H1 (cell line): ENCODE measurements at regions not wholly inside any gene's neighbourhood (a gene's known extent, or its start where the extent isn't known, plus 50 kb on each side); places are given as distances from the start of the nearest gene placed in this dataset.

Experiments used
- CTCF ChIA-PET: fragments of 300-600 bp; sonication (Branson Sonifier 250); formaldehyde crosslinking; loops from one replicate; lab custom pipeline; 2021; ENCODE audit not compliant: partially characterized antibody; lab: Charles Lee
- POLR2A ChIA-PET: fragments of 300-600 bp; sonication (Branson Sonifier 250); formaldehyde crosslinking; loops from one replicate; lab custom pipeline; 2021; ENCODE audit warnings: inconsistent platforms; ENCODE audit not compliant: partially characterized antibody; lab: Charles Lee
- DNase-seq, 2 experiments: peaks; one replicate each; pipeline versions ENCODE4 v3.0.0 to v3.0.0-alpha.2; 2010 to 2022; ENCODE audit warnings: low spot score in 2 of 2, low read depth in 1 of 2, mixed read lengths in 1 of 2
- FAIRE-seq: peaks from 2 replicates; lab custom pipeline; 2011; peaks lifted over from hg19 to GRCh38; lab: Jason Lieb, UNC
- H2AFZ ChIP-seq: 2 replicates; pipeline ENCODE4 v1.8.1; 2012; ENCODE audit warnings: low read length, inconsistent platforms
- H2AK5ac ChIP-seq: 2 replicates; pipeline ENCODE4 v1.6.1; 2013; ENCODE audit warnings: low read depth, low read length
- H2BK120ac ChIP-seq: replicated peaks from 2 replicates; pipeline ENCODE3; 2013; ENCODE audit warnings: low read depth, low read length, inconsistent platforms
- H2BK12ac ChIP-seq: 2 replicates; pipeline ENCODE4 v1.6.1; 2013; ENCODE audit warnings: low read depth, low read length
- H2BK15ac ChIP-seq: 2 replicates; pipeline ENCODE4 v1.6.1; 2013; ENCODE audit warnings: low read length
- H2BK20ac ChIP-seq: 2 replicates; pipeline ENCODE4 v1.6.1; 2013; ENCODE audit warnings: low read length
- H2BK5ac ChIP-seq: 2 replicates; pipeline ENCODE4 v1.6.1; 2013; ENCODE audit warnings: low read depth, low read length
- H3K14ac ChIP-seq: 2 replicates; pipeline ENCODE4 v1.6.1; 2013; ENCODE audit warnings: inconsistent platforms; ENCODE audit not compliant: insufficient read length
- H3K18ac ChIP-seq: 2 replicates; pipeline ENCODE4 v1.6.1; 2013; ENCODE audit warnings: low read length; ENCODE audit errors: extremely low read depth
- H3K23ac ChIP-seq: 2 replicates; pipeline ENCODE4 v1.6.1; 2013; ENCODE audit warnings: inconsistent platforms; ENCODE audit not compliant: insufficient read length
- H3K23me2 ChIP-seq: 2 replicates; pipeline ENCODE4 v1.6.1; 2013; ENCODE audit warnings: low read depth, low read length
- H3K27ac ChIP-seq: 2 replicates; pipeline ENCODE4 v1.6.1; 2011; ENCODE audit warnings: low read depth, low read length, inconsistent platforms
- H3K27me3 ChIP-seq, 4 experiments: replicated peaks in 1 of 4; 1 replicate in 1 of 4; 2 replicates in 3 of 4; pipeline versions ENCODE4 v1.6.1 to v1.8.1; 2011 to 2013; ENCODE audit warnings: low read length in 3 of 4, mild to moderate bottlenecking in 3 of 4, inconsistent platforms in 2 of 4, mixed read lengths in 2 of 4, moderate library complexity in 1 of 4; ENCODE audit not compliant: control insufficient read depth in 3 of 4, insufficient read depth in 3 of 4; ENCODE audit errors: extremely low read depth in 1 of 4
- H3K36me3 ChIP-seq, 4 experiments: 2 replicates each; pipeline versions ENCODE4 v1.6.1 to v1.8.1; 2011 to 2013; ENCODE audit warnings: mild to moderate bottlenecking in 4 of 4, low read length in 3 of 4, moderate library complexity in 2 of 4, control low read depth in 1 of 4, inconsistent platforms in 1 of 4; ENCODE audit not compliant: insufficient read depth in 4 of 4, control insufficient read depth in 2 of 4
- H3K4ac ChIP-seq: replicated peaks from 2 replicates; pipeline ENCODE3; 2013; ENCODE audit warnings: low read length, low read depth, mixed read lengths, inconsistent platforms; ENCODE audit not compliant: insufficient read length
- H3K4me1 ChIP-seq, 4 experiments: replicated peaks in 1 of 4; 1 replicate in 1 of 4; 2 replicates in 3 of 4; pipeline versions ENCODE4 v1.6.1 to v1.8.1; 2011 to 2013; ENCODE audit warnings: low read length in 3 of 4, inconsistent platforms in 2 of 4, mixed read lengths in 1 of 4; ENCODE audit not compliant: insufficient read depth in 4 of 4, control insufficient read depth in 3 of 4
- H3K4me2 ChIP-seq, 2 experiments: 2 replicates each; pipeline versions ENCODE4 v1.6.1 to v1.8.1; 2011 to 2013; ENCODE audit warnings: low read depth in 2 of 2, low read length in 2 of 2, control low read depth in 1 of 2, inconsistent platforms in 1 of 2, mild to moderate bottlenecking in 1 of 2; ENCODE audit not compliant: insufficient read depth in 1 of 2
- H3K4me3 ChIP-seq, 4 experiments: fragments of 200-600, 300-600 bp in 1 of 4; sonication (generic), shearing (Covaris generic), sonication (Bioruptor Twin) in 1 of 4; 2 replicates each; pipeline versions ENCODE4 v1.5.1 to v1.8.1; 2011 to 2016; ENCODE audit warnings: low read length in 4 of 4, low read depth in 3 of 4, control low read depth in 2 of 4, inconsistent platforms in 2 of 4, mild to moderate bottlenecking in 2 of 4, mixed read lengths in 1 of 4, moderate library complexity in 1 of 4; ENCODE audit not compliant: insufficient read depth in 2 of 4; ENCODE audit errors: extremely low read depth in 1 of 4
- H3K56ac ChIP-seq: replicated peaks from 2 replicates; pipeline ENCODE3; 2013; ENCODE audit warnings: low read depth, mild to moderate bottlenecking, mixed read lengths, low read length, inconsistent platforms; ENCODE audit not compliant: insufficient read length
- H3K79me1 ChIP-seq: 2 replicates; pipeline ENCODE4 v1.6.1; 2013; ENCODE audit warnings: low read depth, low read length, control low read depth
- H3K79me2 ChIP-seq, 2 experiments: 2 replicates each; pipeline versions ENCODE4 v1.6.1 to v1.8.1; 2012 to 2013; ENCODE audit warnings: low read length in 2 of 2, mild to moderate bottlenecking in 2 of 2, inconsistent platforms in 1 of 2; ENCODE audit not compliant: insufficient read depth in 2 of 2, control insufficient read depth in 1 of 2
- H3K9ac ChIP-seq, 4 experiments: replicated peaks in 1 of 4; 1 replicate in 1 of 4; 2 replicates in 3 of 4; pipeline versions ENCODE4 v1.6.1 to v1.8.1; 2011 to 2013; ENCODE audit warnings: low read depth in 3 of 4, low read length in 3 of 4, control low read depth in 2 of 4, mild to moderate bottlenecking in 2 of 4, moderate library complexity in 2 of 4, inconsistent platforms in 1 of 4; ENCODE audit errors: extremely low read depth in 1 of 4
- H3K9me3 ChIP-seq, 2 experiments: 2 replicates each; pipeline versions ENCODE4 v1.6.1 to v1.8.1; 2012 to 2013; ENCODE audit warnings: mild to moderate bottlenecking in 2 of 2, moderate library complexity in 2 of 2, control low read depth in 1 of 2, inconsistent platforms in 1 of 2, low read depth in 1 of 2, low read length in 1 of 2, mixed read lengths in 1 of 2; ENCODE audit not compliant: insufficient read depth in 2 of 2
- H4K20me1 ChIP-seq, 2 experiments: replicated peaks in 1 of 2; 2 replicates each; pipeline versions ENCODE3 to v1.8.1; 2011 to 2013; ENCODE audit warnings: inconsistent platforms in 2 of 2, low read length in 2 of 2, mild to moderate bottlenecking in 1 of 2; ENCODE audit not compliant: insufficient read depth in 2 of 2, control insufficient read depth in 1 of 2
- H4K5ac ChIP-seq: 2 replicates; pipeline ENCODE4 v1.6.1; 2013; ENCODE audit warnings: low read length, low read depth, mixed read lengths, inconsistent platforms; ENCODE audit not compliant: insufficient read length
- H4K8ac ChIP-seq: 2 replicates; pipeline ENCODE4 v1.8.0; 2013; ENCODE audit warnings: mild to moderate bottlenecking, moderate library complexity, low read length, inconsistent platforms; ENCODE audit not compliant: insufficient read depth; ENCODE audit errors: extremely low read depth
- H4K91ac ChIP-seq: replicated peaks from 2 replicates; pipeline ENCODE3; 2013; ENCODE audit warnings: low read length, mixed read lengths, inconsistent platforms; ENCODE audit not compliant: insufficient read length
- CBX8 ChIP-seq: fragments of 300-800, 300-1000 bp; sonication (generic); IDR thresholded peaks from 2 replicates; pipeline ENCODE4 v1.7.1; 2016; ENCODE audit warnings: low read depth, low read length, borderline replicate concordance
- CEBPB ChIP-seq: IDR thresholded peaks from 2 replicates; pipeline ENCODE4 v1.6.1; 2012; ENCODE audit warnings: low read depth, low read length
- CTBP2 ChIP-seq: IDR thresholded peaks from 2 replicates; pipeline ENCODE4 v1.7.0; 2011; ENCODE audit warnings: borderline replicate concordance, mild to moderate bottlenecking, moderate library complexity, mixed read lengths, low read length; ENCODE audit not compliant: insufficient read depth, insufficient read length
- GABPA ChIP-seq: IDR thresholded peaks from 2 replicates; pipeline ENCODE4 v1.6.1; 2011; ENCODE audit warnings: mild to moderate bottlenecking, low read length, moderate library complexity, borderline replicate concordance; ENCODE audit not compliant: insufficient read depth
- HDAC2 ChIP-seq, 2 experiments: fragments of 300-600 bp in 1 of 2; sonication (generic) in 1 of 2; IDR thresholded peaks; 2 replicates each; pipeline ENCODE4 v1.6.1; 2011 to 2012; ENCODE audit warnings: low read depth in 2 of 2, low read length in 2 of 2, mild to moderate bottlenecking in 2 of 2, moderate library complexity in 2 of 2, borderline replicate concordance in 1 of 2, inconsistent platforms in 1 of 2
- MAFK ChIP-seq: IDR thresholded peaks from 2 replicates; pipeline ENCODE4 v1.6.1; 2012; ENCODE audit warnings: low read depth, mild to moderate bottlenecking, improper control_type of control experiment, low read length
- MAX ChIP-seq: IDR thresholded peaks from 2 replicates; pipeline ENCODE4 v1.6.1; 2012; ENCODE audit warnings: inconsistent platforms
- POLR2A ChIP-seq, 2 experiments: IDR thresholded peaks; 1 replicate in 1 of 2; 2 replicates in 1 of 2; pipeline ENCODE4 v1.6.1; 2011; ENCODE audit warnings: low read depth in 2 of 2, low read length in 2 of 2, mild to moderate bottlenecking in 2 of 2; ENCODE audit errors: control extremely low read depth in 1 of 2
- POLR2AphosphoS5 ChIP-seq: IDR thresholded peaks from 2 replicates; pipeline ENCODE4 v1.6.1; 2011; ENCODE audit warnings: low read depth, low read length
- RBBP5 ChIP-seq: IDR thresholded peaks from 2 replicates; pipeline ENCODE4 v1.7.1; 2012; ENCODE audit warnings: low read depth, mild to moderate bottlenecking, inconsistent platforms, low read length, moderate library complexity, borderline replicate concordance
- TCF12 ChIP-seq: IDR thresholded peaks from 2 replicates; pipeline ENCODE4 v1.6.1; 2011; ENCODE audit warnings: low read depth, mild to moderate bottlenecking, low read length
- TEAD4 ChIP-seq: IDR thresholded peaks from 2 replicates; pipeline ENCODE4 v1.6.1; 2012; ENCODE audit warnings: low read depth, low read length, inconsistent platforms, mixed read lengths
- WGBS, 2 experiments: shearing (Covaris generic) in 1 of 2; methylation state at CpG; one replicate each; pipeline versions ENCODE4 v1.1.6 to v1.1.7; 2013 to 2015; ENCODE audit warnings: low lambda C conversion rate in 2 of 2, mixed read lengths in 2 of 2, inconsistent platforms in 1 of 2, low coverage in 1 of 2, missing lambda C conversion rate in 1 of 2; ENCODE audit not compliant: insufficient replicate concordance in 2 of 2, insufficient coverage in 1 of 2, insufficient read length in 1 of 2; ENCODE audit errors: extremely low coverage in 1 of 2, missing lambda C conversion rate in 1 of 2; 5-methylcytosine and 5-hydroxymethylcytosine counted together

- WGBS, 2 experiments, result 48% methylated on average over 16 of the region's 16 CpGs; no CpG with 5 or more reads in 1 of the 2 experiments
- peak overlapping the region; percentile 36 to 48 for H3K4me2 ChIP-seq
- no peak overlapping the region for H4K91ac ChIP-seq
- H2BK5ac ChIP-seq, result no peak overlapping the region
- H3K4me1 ChIP-seq, result peaks cover 2 to 4% (median 4%) of the 10 kb centered on the region in 4 experiments
- H3K36me3 ChIP-seq, result no peaks in the 10 kb centered on the region
- no peaks in the 10 kb centered on the region for H4K20me1 ChIP-seq
- H2AFZ ChIP-seq, result 0 out of 2 replicates have a peak overlapping the region, but pooled peaks have one; percentile 17
- H3K79me1 ChIP-seq, result no peaks in the 10 kb centered on the region
- no peak overlapping the region for H2BK15ac ChIP-seq
- no peaks in the 10 kb centered on the region for H3K27me3 ChIP-seq
- H2BK20ac ChIP-seq, result peak overlapping the region; percentile 19; the same call in 1 of the 2 replicates
- no peak overlapping the region for H2BK120ac ChIP-seq
- H3K56ac ChIP-seq, result no peak overlapping the region
- no peaks in the 10 kb centered on the region for H3K23me2 ChIP-seq
- H4K5ac ChIP-seq, result no peak overlapping the region
- no peak overlapping the region for H2AK5ac ChIP-seq
- peak overlapping the region; percentile 65 for H2BK12ac ChIP-seq
- H3K18ac ChIP-seq, result no peak overlapping the region
- peak overlapping the region in 1 of 4 experiments; percentile 4; a peak in 3 of 8 replicates for H3K4me3 ChIP-seq
- H3K9ac ChIP-seq, result no peak overlapping the region
- no peak overlapping the region for H3K27ac ChIP-seq
- CTCF ChIA-PET, result interaction anchor here (0.8 to 1.6 kb wide), 6 partner anchors 11 to 115 kb away, joined by 3 to 5 read pairs (median 3); no protein-coding TSS in a partner anchor
- H3K79me2 ChIP-seq, result no peaks in the 10 kb centered on the region
- no peak overlapping the region for H3K4ac ChIP-seq
- no peak overlapping the region for H3K23ac ChIP-seq
- no peaks in the 10 kb centered on the region for H3K9me3 ChIP-seq
- H3K14ac ChIP-seq, result no peak overlapping the region
- peak; percentile 50 to 57 for DNase-seq
- FAIRE-seq, result no peak
- POLR2A ChIA-PET, result no interaction called here
- H4K8ac ChIP-seq, result no peak overlapping the region
- no peak for TF ChIP-seq MAFK
- TF ChIP-seq HDAC2 (IDR thresholded peaks at IDR 0.05; ENCODE audit: borderline replicate concordance in 1 of 2, low read depth in 2 of 2, low read length in 2 of 2), result no peak
- 0 out of 2 replicates have a peak, but pooled peaks have one; percentile 35 for TF ChIP-seq TCF12
- TF ChIP-seq POLR2AphosphoS5, result no peak
- TF ChIP-seq CBX8, result no peak
- TF ChIP-seq RBBP5, result no peak
- TF ChIP-seq CTBP2, result no peak
- TF ChIP-seq CEBPB, result peak; percentile 98
- TF ChIP-seq TEAD4, result no peak
- no peak for TF ChIP-seq GABPA
- no peak for TF ChIP-seq MAX
- TF ChIP-seq POLR2A (IDR thresholded peaks at IDR 0.05; ENCODE audit: control extremely low read depth in 1 of 2, low read depth in 2 of 2, low read length in 2 of 2), result no peak
These were observed 222.8 kb downstream of the LY86 start for GRCh38 chr6:6811128-6812009.
